Activated T-cell treated with anti-CD3 and anti-CD28 coated beads for 1 hour (primary cell): ENCODE measurements at regions not wholly inside any gene's neighbourhood (a gene's known extent, or its start where the extent isn't known, plus 50 kb on each side); places are given as distances from the start of the nearest gene placed in this dataset.

Experiments
- DNase-seq: peaks from one replicate; pipeline ENCODE4 v3.0.0-alpha.2; 2020; ENCODE audit warnings: low read depth

DNA sequence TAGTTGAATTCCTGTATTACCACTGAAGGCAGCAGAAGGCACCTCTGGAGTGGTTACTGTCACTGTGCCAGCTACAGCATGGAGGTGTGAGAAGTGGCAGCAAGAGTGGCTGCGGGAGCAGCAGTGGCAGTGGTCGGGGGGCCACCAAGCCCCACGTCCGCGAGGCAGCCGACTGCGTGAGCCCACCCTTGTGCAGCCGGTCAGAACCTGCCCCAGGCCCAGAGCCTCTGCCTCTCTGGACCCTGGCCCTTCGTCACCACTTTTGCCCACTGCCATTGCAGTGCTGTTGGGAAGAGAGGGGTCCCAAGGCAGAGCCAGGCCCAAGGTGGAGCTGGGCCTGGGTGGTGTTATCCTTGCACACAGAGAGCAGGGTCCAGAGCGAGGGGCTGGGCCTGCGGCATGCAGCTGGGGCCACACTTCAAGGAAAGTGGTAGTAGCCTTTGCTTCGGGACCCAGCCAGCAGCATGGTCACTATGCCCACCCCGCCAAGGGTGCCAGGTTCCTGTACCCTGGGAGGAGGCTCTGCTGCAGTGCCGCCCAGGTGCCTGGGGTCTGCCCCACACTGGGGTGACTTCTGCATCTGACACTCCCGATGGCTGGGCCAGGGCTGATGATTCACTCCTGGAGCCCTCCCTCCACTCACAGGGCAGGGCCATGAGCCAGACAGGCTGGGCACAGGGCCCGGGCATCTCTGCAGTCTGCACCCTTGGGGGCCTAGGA, 450.1 kb upstream of the LRATD1 start:
- no peak for DNase-seq

- no peak for DNase-seq
These were observed 446.6 kb upstream of the LRATD1 start for GRCh38 chr2:14185906-14186305.

GRCh38 chr2:14188446-14188845, 444.1 kb upstream of the LRATD1 start:
- DNase-seq, result no peak

GRCh38 chr2:14189929-14190328, 442.6 kb upstream of the LRATD1 start:
- no peak for DNase-seq

DNA sequence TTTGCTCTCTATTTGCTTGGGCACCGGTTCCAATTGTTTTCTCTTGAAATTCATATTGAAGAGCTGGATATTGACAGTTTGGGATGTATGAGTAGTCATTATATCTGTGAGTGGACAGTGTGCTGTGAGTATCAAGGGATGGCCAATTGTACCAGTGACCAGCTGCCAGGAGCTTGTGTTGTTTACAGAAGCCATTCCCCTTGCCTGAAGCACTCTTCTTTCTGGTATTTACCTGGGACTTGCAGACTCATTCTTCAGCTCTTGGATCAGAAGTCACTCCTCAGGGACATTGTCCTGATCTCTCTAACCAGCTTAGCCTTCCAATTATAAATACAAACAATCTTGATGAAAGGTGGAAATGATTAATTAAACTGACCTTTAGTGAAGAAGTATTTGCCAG, 438.3 kb upstream of the LRATD1 start:
- DNase-seq, result no peak

GRCh38 chr2:14197293-14197692, 435.2 kb upstream of the LRATD1 start:
- DNase-seq, result no peak

- DNase-seq, result no peak
These were observed 433.5 kb upstream of the LRATD1 start for GRCh38 chr2:14199040-14199439.

DNA sequence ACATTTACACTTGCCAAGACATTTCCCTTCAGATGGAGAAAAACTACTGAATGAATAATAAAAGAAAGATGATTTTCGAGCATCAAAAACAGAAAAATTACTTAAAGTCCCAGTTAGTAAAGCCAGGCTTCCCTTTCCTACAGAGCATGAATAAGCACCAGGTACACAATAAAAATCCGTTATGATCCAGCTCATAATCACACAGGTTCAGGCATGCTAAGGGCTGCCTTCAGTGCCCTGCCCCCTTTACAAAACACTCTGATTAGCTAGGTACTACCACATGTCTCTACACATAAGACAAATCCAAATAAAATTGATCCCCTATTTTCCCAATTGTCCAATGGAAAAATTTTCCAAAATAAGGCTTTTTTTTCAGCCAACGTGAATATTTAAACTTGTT, 413.2 kb upstream of the LRATD1 start:
- no peak for DNase-seq

GRCh38 chr2:14220101-14220500, 412.4 kb upstream of the LRATD1 start:
- no peak for DNase-seq

DNA sequence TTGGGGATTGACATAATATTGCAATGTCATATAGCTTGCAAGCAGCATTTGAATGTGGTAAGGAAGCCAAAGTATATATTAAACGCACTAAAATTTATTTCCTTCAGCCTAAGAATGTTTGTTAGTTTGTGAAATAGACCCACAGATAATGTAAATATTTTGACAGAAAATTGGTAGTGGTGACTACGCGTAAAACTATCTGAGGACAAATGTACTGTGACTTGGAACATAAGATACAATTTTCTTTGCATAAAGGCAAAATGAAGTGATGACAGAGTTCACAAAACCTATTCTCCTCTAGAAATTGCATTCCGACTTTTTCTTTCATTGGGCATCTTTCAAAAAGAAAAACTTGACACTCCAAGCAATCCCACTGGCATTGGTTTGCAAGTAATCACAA, 411.1 kb upstream of the LRATD1 start:
- no peak for DNase-seq

- no peak for DNase-seq
These were observed 408.9 kb upstream of the LRATD1 start for GRCh38 chr2:14223576-14223975.

GRCh38 chr2:14231391-14231898, 401.1 kb upstream of the LRATD1 start:
- no peak for DNase-seq

- DNase-seq, result no peak
These were observed 400.3 kb upstream of the LRATD1 start for GRCh38 chr2:14232217-14232616.

DNA sequence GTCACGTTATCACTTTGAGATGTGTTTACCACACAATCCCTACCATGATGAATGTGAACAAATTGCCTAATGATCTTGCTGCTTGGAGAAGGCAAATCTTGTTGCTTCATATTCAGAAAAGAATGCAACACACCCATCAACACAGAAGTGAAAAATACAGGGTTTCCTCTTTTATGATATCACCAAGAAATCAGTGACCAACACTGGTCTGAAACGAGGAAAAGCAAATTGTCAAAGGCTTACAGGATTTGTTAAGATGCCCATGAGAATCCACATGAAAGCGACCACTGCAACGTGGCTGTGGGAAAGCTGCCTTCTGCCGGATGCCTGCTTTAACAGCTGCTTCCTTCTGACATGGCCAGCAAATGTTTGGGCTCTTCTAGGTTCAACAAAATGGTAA, 397.6 kb upstream of the LRATD1 start:
- DNase-seq, result no peak

DNA sequence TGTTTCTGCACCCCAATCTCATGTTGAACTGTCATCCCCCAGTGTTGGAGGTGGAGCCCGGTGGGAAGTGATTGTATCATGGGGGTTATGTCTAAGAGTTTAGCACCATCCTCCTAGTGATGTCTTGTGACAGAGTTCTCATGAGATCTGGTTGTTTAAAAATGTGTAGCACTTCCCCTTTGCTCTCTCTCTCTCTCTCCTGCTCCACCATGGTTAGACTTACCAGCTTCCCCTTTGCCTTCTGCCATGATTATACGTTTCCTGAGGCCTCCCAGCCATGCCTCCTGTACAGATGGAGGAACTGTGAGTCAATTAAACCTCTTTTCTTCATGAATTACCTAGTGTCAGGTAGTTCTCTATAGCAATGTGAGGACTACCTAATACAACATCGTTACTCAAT, 396.9 kb upstream of the LRATD1 start:
- no peak for DNase-seq

GRCh38 chr2:14237902-14238301, 394.6 kb upstream of the LRATD1 start:
- DNase-seq, result no peak

GRCh38 chr2:14239605-14240004, 392.9 kb upstream of the LRATD1 start:
- no peak for DNase-seq

DNA sequence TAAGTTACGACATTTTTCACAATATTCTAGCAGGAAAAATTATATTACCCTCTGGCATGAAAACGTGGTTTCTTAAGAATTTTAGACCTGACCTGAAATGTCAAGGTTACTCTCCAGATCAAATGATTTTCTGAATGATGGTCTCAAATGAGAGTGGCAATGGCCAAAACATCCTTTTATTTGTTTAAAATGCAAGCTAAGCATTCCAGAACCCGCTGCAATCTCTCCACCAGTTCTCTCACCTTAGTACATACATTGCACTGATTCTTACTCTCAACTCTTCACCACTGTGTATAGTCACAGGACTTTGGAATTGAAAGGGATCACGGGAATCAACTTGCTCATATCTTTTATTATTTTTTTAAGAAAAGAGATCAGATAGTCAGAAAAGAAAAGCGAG, 391.6 kb upstream of the LRATD1 start:
- DNase-seq, result no peak

DNA sequence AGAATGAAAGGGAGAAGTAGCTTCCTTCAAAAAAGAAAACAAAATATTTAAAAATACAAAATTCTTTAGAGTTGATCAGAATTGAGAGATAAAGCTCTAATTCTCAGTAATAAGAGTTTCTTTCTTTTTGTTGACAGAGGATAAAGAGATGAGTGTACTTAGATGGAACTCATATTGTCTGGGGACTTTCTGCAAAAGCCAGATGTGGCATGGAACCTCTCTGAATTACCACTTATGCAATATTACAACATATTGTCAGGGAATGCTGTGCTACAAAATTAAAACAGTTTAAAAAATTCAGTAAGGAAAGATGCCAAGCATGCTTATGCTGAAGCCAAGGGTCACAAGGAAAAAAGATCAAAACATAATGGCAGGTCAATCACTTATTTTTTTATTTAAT, 386.6 kb upstream of the LRATD1 start:
- no peak for DNase-seq

- DNase-seq, result no peak
These were observed 377.2 kb upstream of the LRATD1 start for GRCh38 chr2:14255135-14255820.

GRCh38 chr2:14256890-14257289, 375.6 kb upstream of the LRATD1 start:
- no peak for DNase-seq

DNA sequence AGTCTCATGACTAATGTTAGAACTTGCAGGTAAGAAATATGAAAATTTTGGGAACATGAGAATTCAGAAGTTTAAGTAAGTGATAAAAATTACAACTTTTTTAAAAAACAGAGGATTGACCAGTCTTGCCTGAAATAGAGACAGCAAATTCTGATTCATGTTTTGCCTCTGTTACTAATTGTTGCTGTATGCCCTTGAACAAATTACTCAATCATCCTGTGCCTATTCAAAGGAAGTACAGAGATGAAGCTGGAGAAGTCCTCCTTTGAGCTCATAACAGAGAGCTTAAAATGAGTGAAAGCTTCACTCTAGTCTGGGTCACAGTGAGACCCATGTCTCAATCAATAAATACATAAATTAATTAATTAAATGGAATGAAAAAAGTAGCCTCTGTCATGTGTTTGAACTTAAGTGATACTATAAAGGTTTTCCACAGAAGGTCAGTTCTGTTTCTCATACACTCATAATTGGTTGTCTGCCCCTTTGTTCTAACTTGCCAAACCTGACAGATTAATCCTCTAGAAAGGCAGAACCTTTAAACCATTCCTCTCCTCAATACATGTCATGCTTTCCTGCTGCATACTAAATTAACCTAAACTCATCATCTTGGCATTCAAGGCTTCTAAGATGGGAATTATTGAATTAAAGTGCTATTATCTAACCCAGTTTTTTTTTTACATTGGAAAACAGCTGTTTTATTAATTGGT, 374.6 kb upstream of the LRATD1 start:
- DNase-seq, result no peak

DNA sequence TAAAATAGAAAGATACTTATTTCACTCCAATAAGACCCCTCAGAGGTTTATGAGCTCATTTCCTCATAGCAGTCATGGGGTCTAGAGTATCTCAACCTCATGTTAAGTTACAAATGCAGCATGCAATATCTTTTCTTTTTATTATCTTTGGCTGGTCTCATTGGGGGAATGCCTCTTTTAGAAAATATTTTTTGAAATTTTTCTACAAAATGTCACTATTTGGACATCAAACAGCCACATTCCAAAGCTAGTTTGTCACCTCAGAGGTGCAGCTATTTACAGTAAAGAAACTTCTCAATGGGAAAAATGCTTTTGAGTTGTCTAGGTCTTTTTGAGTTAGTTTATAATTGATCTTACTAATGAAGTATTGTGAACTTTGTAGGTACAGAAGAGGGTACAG, 370.7 kb upstream of the LRATD1 start:
- no peak for DNase-seq
